DND-41 (cell line): ENCODE measurements at regions not wholly inside any gene's neighbourhood (a gene's known extent, or its start where the extent isn't known, plus 50 kb on each side); places are given as distances from the start of the nearest gene placed in this dataset.

Experiments used
- ATAC-seq: fragments of 200-7000 bp; cut with Tn5 transposase; 3 replicates; pipeline ENCODE4 v1.9.1; 2021; ENCODE audit warnings: low read depth; ENCODE audit not compliant: insufficient read depth
- DNase-seq: peaks from one replicate; pipeline ENCODE4 v3.0.0-alpha.2; 2020
- H2AFZ ChIP-seq: 2 replicates; pipeline ENCODE4 v1.6.0; 2012; ENCODE audit warnings: low read depth, low read length
- H3K27ac ChIP-seq: 2 replicates; pipeline ENCODE4 v1.5.1; 2012; ENCODE audit warnings: low read length, inconsistent platforms
- H3K27me3 ChIP-seq: fragments of 200-600 bp; sonication (generic); 2 replicates; pipeline ENCODE4 v1.6.0; 2012; ENCODE audit warnings: low read length, mild to moderate bottlenecking, inconsistent platforms; ENCODE audit not compliant: insufficient read depth, poor library complexity
- H3K36me3 ChIP-seq: 2 replicates; pipeline ENCODE4 v1.5.1; 2012; ENCODE audit warnings: low read length, inconsistent platforms; ENCODE audit not compliant: insufficient read depth
- H3K4me1 ChIP-seq: 2 replicates; pipeline ENCODE4 v1.5.1; 2012; ENCODE audit warnings: mild to moderate bottlenecking, low read length; ENCODE audit not compliant: insufficient read depth
- H3K4me2 ChIP-seq: 2 replicates; pipeline ENCODE4 v1.6.0; 2012; ENCODE audit warnings: mild to moderate bottlenecking, moderate library complexity, low read length, inconsistent platforms; ENCODE audit not compliant: insufficient read depth
- H3K4me3 ChIP-seq, 2 experiments: fragments of 200-600 bp in 1 of 2; shearing (Covaris generic) in 1 of 2; 2 replicates each; pipeline ENCODE4 v1.5.1; 2012 to 2016; ENCODE audit warnings: inconsistent platforms in 2 of 2, low read length in 2 of 2, mild to moderate bottlenecking in 2 of 2, low read depth in 1 of 2, moderate library complexity in 1 of 2
- H3K79me2 ChIP-seq: 2 replicates; pipeline ENCODE4 v1.6.0; 2012; ENCODE audit warnings: low read length, inconsistent platforms; ENCODE audit not compliant: insufficient read depth
- H3K9ac ChIP-seq: 2 replicates; pipeline ENCODE4 v1.6.0; 2012; ENCODE audit warnings: low read depth, mild to moderate bottlenecking, inconsistent platforms, low read length, moderate library complexity
- H3K9me3 ChIP-seq: 2 replicates; pipeline ENCODE4 v1.5.1; 2012; ENCODE audit warnings: low read length, moderate library complexity, mild to moderate bottlenecking, inconsistent platforms; ENCODE audit not compliant: insufficient read depth, severe bottlenecking
- H4K20me1 ChIP-seq: 2 replicates; pipeline ENCODE4 v1.6.0; 2012; ENCODE audit warnings: low read length; ENCODE audit not compliant: insufficient read depth
- EZH2 ChIP-seq: IDR thresholded peaks from 3 replicates; pipeline ENCODE4 v1.6.1; 2012; ENCODE audit warnings: borderline replicate concordance, low read depth, mild to moderate bottlenecking, moderate library complexity, low read length, inconsistent platforms; ENCODE audit not compliant: severe bottlenecking
- TF ChIP-seq, protein P1 (sequence below): IDR thresholded peaks from 2 replicates; pipeline ENCODE4 v1.5.1; 2012; ENCODE audit warnings: borderline replicate concordance, low read length, moderate library complexity, mild to moderate bottlenecking; ENCODE audit not compliant: poor library complexity, severe bottlenecking; ENCODE audit errors: extremely low read depth

DNA sequence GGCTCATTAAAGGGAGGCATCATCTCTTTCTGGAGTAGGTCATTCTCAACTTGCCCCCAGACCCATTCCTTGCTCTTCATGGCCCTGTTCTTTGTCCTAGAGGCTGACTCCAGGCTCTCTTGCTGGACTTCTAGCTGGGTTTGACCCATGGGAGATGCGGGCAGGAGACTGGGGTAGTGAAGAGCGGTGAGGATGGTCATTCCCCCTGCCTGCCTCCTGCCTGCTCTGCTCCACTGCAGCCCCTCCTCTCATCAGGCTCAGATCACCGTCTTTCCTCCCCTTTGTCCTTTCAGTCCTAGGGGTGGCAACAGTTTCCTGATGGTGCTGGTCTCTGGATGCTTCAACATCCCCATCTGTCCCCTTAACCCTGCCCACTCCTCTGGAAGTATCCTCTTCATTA, 170.9 kb downstream of the ABHD5 start:
- H3K79me2 ChIP-seq = no peaks in the 10 kb centered on the region
- peaks cover 18% of the 10 kb centered on the region for H3K27me3 ChIP-seq
- no peaks in the 10 kb centered on the region for H3K9me3 ChIP-seq
- H3K4me3 ChIP-seq = no peak overlapping the region
- no peaks in the 10 kb centered on the region for H3K36me3 ChIP-seq
- no peak overlapping the region for H3K9ac ChIP-seq
- TF ChIP-seq EZH2 = no peak
- TF ChIP-seq, protein P1, sequence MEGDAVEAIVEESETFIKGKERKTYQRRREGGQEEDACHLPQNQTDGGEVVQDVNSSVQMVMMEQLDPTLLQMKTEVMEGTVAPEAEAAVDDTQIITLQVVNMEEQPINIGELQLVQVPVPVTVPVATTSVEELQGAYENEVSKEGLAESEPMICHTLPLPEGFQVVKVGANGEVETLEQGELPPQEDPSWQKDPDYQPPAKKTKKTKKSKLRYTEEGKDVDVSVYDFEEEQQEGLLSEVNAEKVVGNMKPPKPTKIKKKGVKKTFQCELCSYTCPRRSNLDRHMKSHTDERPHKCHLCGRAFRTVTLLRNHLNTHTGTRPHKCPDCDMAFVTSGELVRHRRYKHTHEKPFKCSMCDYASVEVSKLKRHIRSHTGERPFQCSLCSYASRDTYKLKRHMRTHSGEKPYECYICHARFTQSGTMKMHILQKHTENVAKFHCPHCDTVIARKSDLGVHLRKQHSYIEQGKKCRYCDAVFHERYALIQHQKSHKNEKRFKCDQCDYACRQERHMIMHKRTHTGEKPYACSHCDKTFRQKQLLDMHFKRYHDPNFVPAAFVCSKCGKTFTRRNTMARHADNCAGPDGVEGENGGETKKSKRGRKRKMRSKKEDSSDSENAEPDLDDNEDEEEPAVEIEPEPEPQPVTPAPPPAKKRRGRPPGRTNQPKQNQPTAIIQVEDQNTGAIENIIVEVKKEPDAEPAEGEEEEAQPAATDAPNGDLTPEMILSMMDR = no peak
- no peak overlapping the region for H3K4me2 ChIP-seq
- DNase-seq (no peak), ATAC-seq (no peak)
- H2AFZ ChIP-seq = no peak overlapping the region
- no peaks in the 10 kb centered on the region for H4K20me1 ChIP-seq
- no peaks in the 10 kb centered on the region for H3K4me1 ChIP-seq
- H3K27ac ChIP-seq = no peak overlapping the region

DNA sequence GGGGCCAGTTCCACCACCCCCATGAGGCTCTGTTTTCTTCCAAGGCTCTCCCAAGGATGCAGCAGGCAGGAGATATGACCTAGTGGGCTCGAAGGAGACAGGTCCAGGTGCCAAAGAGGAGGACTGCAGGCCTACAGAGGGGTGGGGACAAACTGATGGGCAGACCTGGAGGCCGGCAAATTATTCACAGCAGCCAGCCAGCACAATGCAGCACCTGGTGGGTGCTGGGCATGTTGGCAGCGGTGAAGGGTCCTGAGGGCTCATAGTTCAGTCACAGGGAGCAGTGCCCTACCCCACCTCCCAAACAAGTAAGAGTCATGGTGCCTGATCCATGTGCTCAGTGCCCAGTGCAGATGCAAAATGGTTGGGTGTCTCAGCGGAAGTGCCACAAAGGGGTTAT, 171.7 kb downstream of the ABHD5 start:
- ATAC-seq = no peak
- no peaks in the 10 kb centered on the region for H3K36me3 ChIP-seq

DNA sequence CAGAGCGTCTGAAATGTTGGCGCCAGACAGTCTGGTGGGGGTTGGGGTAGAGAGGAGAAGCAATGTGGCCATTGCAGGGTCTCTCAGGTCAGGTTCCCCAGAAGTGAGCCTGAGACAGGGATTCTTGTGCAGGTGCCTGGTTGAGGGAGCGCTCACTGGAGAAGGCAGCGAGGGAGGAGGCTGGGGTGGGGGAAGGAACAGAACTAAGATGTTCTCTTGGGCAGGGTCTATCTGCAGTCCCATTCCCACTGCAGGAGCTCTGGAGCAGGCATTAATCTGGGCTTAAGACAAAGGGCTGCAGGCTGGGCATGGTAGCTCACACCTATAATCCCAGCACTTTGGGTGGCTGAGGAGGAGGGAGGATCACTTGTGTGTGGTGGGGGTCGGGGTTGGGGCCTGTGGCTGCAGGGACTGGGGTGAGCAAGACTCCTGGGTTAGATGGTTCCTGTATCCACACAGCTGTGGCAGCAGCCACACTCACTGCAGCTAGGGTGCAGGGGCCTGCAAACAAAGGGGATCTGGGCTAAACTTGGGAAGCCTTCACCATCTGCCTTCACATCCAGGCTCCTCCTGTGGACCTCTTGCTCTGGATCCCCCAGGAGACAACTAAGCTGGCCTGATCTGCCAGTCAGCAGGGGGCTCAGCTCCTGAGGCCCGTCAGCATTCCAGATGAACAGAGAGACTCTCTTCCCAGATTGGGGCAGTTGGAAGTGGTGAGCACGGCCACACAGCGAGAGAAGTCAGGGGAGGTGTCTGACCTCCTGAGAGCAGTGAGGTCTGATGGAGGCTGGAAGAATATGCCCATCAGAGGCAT, 172.5 kb downstream of the ABHD5 start:
- no peaks in the 10 kb centered on the region for H3K9me3 ChIP-seq
- no peak overlapping the region for H3K4me2 ChIP-seq
- H3K79me2 ChIP-seq = no peaks in the 10 kb centered on the region
- peaks cover 18% of the 10 kb centered on the region for H3K27me3 ChIP-seq
- TF ChIP-seq, protein P1 = no peak
- TF ChIP-seq EZH2 = no peak
- H3K27ac ChIP-seq = no peak overlapping the region
- no peaks in the 10 kb centered on the region for H3K4me1 ChIP-seq
- no peak overlapping the region for H2AFZ ChIP-seq
- H4K20me1 ChIP-seq = no peaks in the 10 kb centered on the region
- ATAC-seq (no peak), DNase-seq (no peak)
- no peaks in the 10 kb centered on the region for H3K36me3 ChIP-seq
- H3K9ac ChIP-seq = no peak overlapping the region
- H3K4me3 ChIP-seq = no peak overlapping the region

More for the DNA sequence above, 171.7 kb downstream of the ABHD5 start:
- Histone ChIP-seq H3K9ac (no peak overlapping the region), H3K4me1 (no peaks in the 10 kb centered on the region), H3K27ac (no peak overlapping the region), H3K79me2 (no peaks in the 10 kb centered on the region), H3K4me3 (no peak overlapping the region), H3K9me3 (no peaks in the 10 kb centered on the region), H3K4me2 (no peak overlapping the region), H2AFZ (no peak overlapping the region), H4K20me1 (no peaks in the 10 kb centered on the region), H3K27me3 (peaks cover 18% of the 10 kb centered on the region)
- no peak for DNase-seq
- TF ChIP-seq EZH2 = no peak
- TF ChIP-seq, protein P1 = no peak
